ENCODE measurements at regions not wholly inside any gene's neighbourhood (a gene's known extent, or its start where the extent isn't known, plus 50 kb on each side); places are given as distances from the start of the nearest gene placed in this dataset.

DNA sequence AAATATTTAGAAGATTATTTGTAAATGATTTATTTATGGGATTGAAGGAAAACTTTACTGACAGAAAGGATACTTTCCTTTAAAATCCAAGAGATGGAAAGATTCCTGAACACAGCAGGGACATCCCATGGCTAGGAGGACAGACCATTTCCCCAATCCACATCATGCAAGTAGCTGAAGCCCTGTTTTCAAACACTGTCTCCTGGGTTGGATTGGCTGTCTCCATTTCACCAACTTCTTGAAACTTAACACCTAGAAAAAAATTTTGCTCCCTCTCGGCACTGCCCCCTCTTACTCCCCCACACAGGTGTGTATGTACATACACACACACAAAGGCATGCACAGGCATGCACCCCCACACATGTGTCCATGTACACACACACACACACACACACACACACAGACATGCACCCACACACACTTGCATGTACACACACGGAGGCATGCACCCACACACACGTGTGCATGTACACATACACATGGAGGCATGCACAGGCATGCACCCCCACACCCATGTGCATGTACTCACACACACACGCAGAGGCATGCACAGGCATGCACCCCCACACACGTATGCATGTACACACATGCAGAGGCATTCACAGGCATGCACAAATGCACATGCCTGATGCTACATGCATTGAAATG, 320.0 kb downstream of the CHRM3 start:
- H3K4me3 ChIP-seq (ENCODE audit: low read depth, low read length), result no peak overlapping the region
- TF ChIP-seq CTCF (IDR thresholded peaks at IDR 0.05; ENCODE audit: low read depth, low read length), result no peak
- in situ Hi-C loops (cut with HindIII; ENCODE audit: low sequenced_read_pairs), result no loop called here
- no peak for DNase-seq (ENCODE audit: low read depth, low spot score)

DNA sequence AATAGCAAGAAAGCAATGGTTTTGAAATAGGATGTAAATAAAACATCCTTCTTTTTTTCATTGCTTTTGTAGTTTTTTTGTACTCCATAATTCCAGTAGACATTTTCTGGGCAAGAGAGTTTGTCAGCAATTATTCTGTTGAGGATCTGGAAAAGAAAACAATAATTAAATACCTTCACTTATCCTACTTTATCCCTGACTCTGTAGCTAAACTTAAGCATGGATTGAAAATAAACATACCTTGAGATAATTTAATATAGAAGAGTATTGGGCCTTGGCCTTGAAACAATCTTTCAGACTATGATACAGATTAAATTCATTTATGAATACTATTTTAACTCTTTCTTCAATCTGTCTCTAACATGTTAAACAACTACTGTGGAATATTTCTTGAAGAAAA, 321.2 kb downstream of the CHRM3 start:
- TF ChIP-seq CTCF (IDR thresholded peaks at IDR 0.05; ENCODE audit: low read depth, low read length), result no peak
- in situ Hi-C loops (cut with HindIII; ENCODE audit: low sequenced_read_pairs), result no loop called here
- H3K4me3 ChIP-seq (ENCODE audit: low read depth, low read length), result no peak overlapping the region
- DNase-seq (ENCODE audit: low read depth, low spot score), result no peak

DNA sequence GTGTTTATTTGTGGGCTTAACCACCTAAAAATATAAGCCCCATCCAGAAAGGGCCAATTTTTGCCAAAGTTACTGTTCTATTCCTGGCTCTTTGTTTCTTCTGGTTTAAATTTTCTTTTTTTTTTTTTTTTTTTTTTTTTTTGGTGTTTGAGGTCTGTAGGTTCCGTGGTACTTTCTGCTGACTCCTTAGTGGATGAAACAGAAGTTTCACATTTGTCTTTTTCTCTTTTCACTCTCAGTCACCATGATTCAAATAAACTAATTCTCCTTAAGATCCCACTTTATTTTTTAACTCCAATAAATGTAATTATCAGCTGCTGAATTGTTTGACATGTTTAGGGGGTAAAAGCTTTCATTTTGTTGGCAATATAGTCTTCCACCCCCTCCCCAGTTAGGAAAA, 322.3 kb downstream of the CHRM3 start:
- no peak for DNase-seq (ENCODE audit: low read depth, low spot score)
- in situ Hi-C loops (cut with HindIII; ENCODE audit: low sequenced_read_pairs), result no loop called here
- TF ChIP-seq CTCF (IDR thresholded peaks at IDR 0.05; ENCODE audit: low read depth, low read length), result no peak
- no peak overlapping the region for H3K4me3 ChIP-seq (ENCODE audit: low read depth, low read length)

DNA sequence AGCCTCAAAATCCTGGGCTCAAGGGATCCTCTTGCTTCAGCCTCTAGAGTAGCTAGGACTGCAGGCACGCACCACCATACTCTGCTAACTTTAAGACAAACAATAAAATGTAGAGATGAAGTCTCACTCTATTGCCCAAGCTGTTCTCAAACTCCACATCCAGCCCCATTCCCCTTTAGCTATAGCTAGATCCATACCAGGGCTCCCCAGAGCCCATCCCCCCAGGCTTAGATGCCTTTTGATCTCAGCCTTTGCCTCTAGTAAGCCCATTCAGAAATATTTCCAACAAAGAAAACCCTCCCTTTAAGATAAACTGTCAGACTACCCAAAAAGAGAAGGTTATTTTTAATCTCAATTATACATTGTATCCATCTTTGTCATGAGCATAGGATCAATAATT, 325.4 kb downstream of the CHRM3 start:
- H3K4me3 ChIP-seq (ENCODE audit: low read depth, low read length), result no peak overlapping the region
- in situ Hi-C loops (cut with HindIII; ENCODE audit: low sequenced_read_pairs), result no loop called here
- DNase-seq (ENCODE audit: low read depth, low spot score), result no peak
- TF ChIP-seq CTCF (IDR thresholded peaks at IDR 0.05; ENCODE audit: low read depth, low read length), result no peak

- in situ Hi-C loops (cut with HindIII; ENCODE audit: low sequenced_read_pairs), result no loop called here
- no peak for DNase-seq (ENCODE audit: low read depth, low spot score)
- no peak overlapping the region for H3K4me3 ChIP-seq (ENCODE audit: low read depth, low read length)
- no peak for TF ChIP-seq CTCF (IDR thresholded peaks at IDR 0.05; ENCODE audit: low read depth, low read length)
Measured at GRCh38 chr1:239717097-239717917, 330.9 kb downstream of the CHRM3 start.

GRCh38 chr1:239717918-239718184, 331.5 kb downstream of the CHRM3 start:
- DNase-seq (ENCODE audit: low read depth, low spot score), result no peak
- no peak overlapping the region for H3K4me3 ChIP-seq (ENCODE audit: low read depth, low read length)
- in situ Hi-C loops (cut with HindIII; ENCODE audit: low sequenced_read_pairs), result no loop called here
- TF ChIP-seq CTCF (IDR thresholded peaks at IDR 0.05; ENCODE audit: low read depth, low read length), result no peak
